Endothelial cell of umbilical vein (primary cell): ENCODE measurements at regions not wholly inside any gene's neighbourhood (a gene's known extent, or its start where the extent isn't known, plus 50 kb on each side); places are given as distances from the start of the nearest gene placed in this dataset.

ENCODE experiments used
- BruUV-seq: library from RNA; stranded (reverse); fragments of 400-500 nt; replicated peaks from 2 replicates; lab custom pipeline; 2021; lab: Mats Ljungman, UMichigan
- CTCF ChIA-PET: fragments of 300-600, 350-600 bp; sonication (Branson Sonifier 250); formaldehyde crosslinking; loops from one replicate; lab custom pipeline; 2021; ENCODE audit warnings: antibody characterized with exemption, inconsistent platforms; lab: Charles Lee
- POLR2A ChIA-PET: fragments of 300-600, 350-600 bp; sonication (Branson Sonifier 250); formaldehyde crosslinking; loops from one replicate; lab custom pipeline; 2021; ENCODE audit warnings: antibody characterized with exemption, inconsistent platforms; lab: Charles Lee
- DNase-seq: peaks from one replicate; pipeline ENCODE4 v3.0.0-alpha.2; 2011; ENCODE audit warnings: low read depth, low spot score
- FAIRE-seq: peaks from 2 replicates; lab custom pipeline; 2011; peaks lifted over from hg19 to GRCh38; lab: Jason Lieb, UNC
- H2AFZ ChIP-seq: 2 replicates; pipeline ENCODE4 v1.6.0; 2012; ENCODE audit warnings: low read depth, low read length, control low read depth, inconsistent platforms
- H3K27ac ChIP-seq: 2 replicates; pipeline ENCODE4 v1.5.1; 2011; ENCODE audit warnings: low read depth, mild to moderate bottlenecking, control low read depth, low read length, moderate library complexity; ENCODE audit not compliant: insufficient read depth
- H3K27me3 ChIP-seq, 2 experiments: 2 replicates each; pipeline versions ENCODE4 v1.6.0 to v1.6.1; 2011; ENCODE audit warnings: low read length in 2 of 2, mixed read lengths in 1 of 2; ENCODE audit not compliant: control insufficient read depth in 2 of 2, insufficient read depth in 2 of 2
- H3K36me3 ChIP-seq, 2 experiments: 2 replicates in 1 of 2; 3 replicates in 1 of 2; pipeline ENCODE4 v1.5.1; 2011; ENCODE audit warnings: low read length in 2 of 2, mild to moderate bottlenecking in 1 of 2, moderate library complexity in 1 of 2; ENCODE audit not compliant: control insufficient read depth in 2 of 2, insufficient read depth in 2 of 2; ENCODE audit errors: extremely low read depth in 1 of 2
- H3K4me1 ChIP-seq: 3 replicates; pipeline ENCODE4 v1.5.1; 2011; ENCODE audit warnings: mild to moderate bottlenecking, low read length; ENCODE audit not compliant: control insufficient read depth, insufficient read depth; ENCODE audit errors: extremely low read depth
- H3K4me2 ChIP-seq: 2 replicates; pipeline ENCODE4 v1.6.1; 2011; ENCODE audit warnings: low read length, control low read depth, mixed read lengths; ENCODE audit not compliant: insufficient read depth
- H3K4me3 ChIP-seq, 3 experiments: fragments of 200-600 bp in 1 of 3; sonication (generic), shearing (Covaris generic) in 1 of 3; replicated peaks in 1 of 3; 2 replicates each; pipeline ENCODE4 v1.5.1; 2011 to 2016; ENCODE audit warnings: control low read depth in 3 of 3, low read length in 3 of 3, mild to moderate bottlenecking in 2 of 3, inconsistent platforms in 1 of 3, low read depth in 1 of 3, moderate library complexity in 1 of 3; ENCODE audit not compliant: insufficient read depth in 1 of 3
- H3K79me2 ChIP-seq: 2 replicates; pipeline ENCODE4 v1.6.0; 2012; ENCODE audit warnings: low read length, inconsistent platforms; ENCODE audit not compliant: control insufficient read depth, insufficient read depth
- H3K9ac ChIP-seq: replicated peaks from 2 replicates; pipeline ENCODE3; 2011; ENCODE audit warnings: low read length, control low read depth; ENCODE audit not compliant: insufficient read depth; ENCODE audit errors: extremely low read depth
- H3K9me1 ChIP-seq: replicated peaks from 3 replicates; pipeline ENCODE4 v1.6.0; 2011; ENCODE audit warnings: mild to moderate bottlenecking, low read length; ENCODE audit not compliant: control insufficient read depth, insufficient read depth; ENCODE audit errors: extremely low read depth
- H3K9me3 ChIP-seq: replicated peaks from 2 replicates; pipeline ENCODE4 v1.5.1; 2012; ENCODE audit warnings: low read length, inconsistent platforms; ENCODE audit not compliant: control insufficient read depth, insufficient read depth
- H4K20me1 ChIP-seq: replicated peaks from 2 replicates; pipeline ENCODE3; 2011; ENCODE audit warnings: mild to moderate bottlenecking, low read length; ENCODE audit not compliant: control insufficient read depth, insufficient read depth; ENCODE audit errors: extremely low read depth
- CTCF ChIP-seq, 2 donors: IDR thresholded peaks; 1 replicate in 1 of 2; 2 replicates in 1 of 2; pipeline ENCODE4 v1.5.1; 2011; ENCODE audit warnings: low read length in 2 of 2, mild to moderate bottlenecking in 2 of 2, moderate library complexity in 2 of 2, control low read depth in 1 of 2, inconsistent platforms in 1 of 2, low read depth in 1 of 2; ENCODE audit not compliant: insufficient read depth in 1 of 2; ENCODE audit errors: extremely low read depth in 1 of 2
- EZH2 ChIP-seq: IDR thresholded peaks from 2 replicates; pipeline ENCODE4 v1.6.1; 2012; ENCODE audit warnings: borderline replicate concordance, low read depth, mild to moderate bottlenecking, moderate library complexity, low read length, inconsistent platforms; ENCODE audit not compliant: severe bottlenecking
- FOS ChIP-seq: IDR thresholded peaks from 2 replicates; pipeline ENCODE4 v1.6.1; 2011; ENCODE audit warnings: mild to moderate bottlenecking, low read length, moderate library complexity, borderline replicate concordance; ENCODE audit not compliant: insufficient read depth
- GATA2 ChIP-seq: IDR thresholded peaks from 2 replicates; pipeline ENCODE4 v1.7.0; 2011; ENCODE audit warnings: low read depth, mild to moderate bottlenecking, moderate library complexity, mixed read lengths, low read length; ENCODE audit not compliant: insufficient read length, insufficient read depth
- JUN ChIP-seq: IDR thresholded peaks from 2 replicates; pipeline ENCODE4 v1.6.1; 2011; ENCODE audit warnings: borderline replicate concordance, low read depth; ENCODE audit not compliant: insufficient read length, insufficient read depth
- MAX ChIP-seq: IDR thresholded peaks from 2 replicates; pipeline ENCODE4 v1.6.1; 2011; ENCODE audit not compliant: insufficient read depth, insufficient read length
- MYC ChIP-seq: IDR thresholded peaks from one replicate; pipeline ENCODE4 v1.6.1; 2011; ENCODE audit warnings: mild to moderate bottlenecking, low read depth, low read length
- POLR2A ChIP-seq: IDR thresholded peaks from 2 replicates; pipeline ENCODE4 v1.6.1; 2012; ENCODE audit warnings: low read depth, mild to moderate bottlenecking, control low read depth, low read length
- POLR2AphosphoS5 ChIP-seq: IDR thresholded peaks from 2 replicates; pipeline ENCODE4 v1.6.1; 2012; ENCODE audit warnings: low read depth, mild to moderate bottlenecking, control low read depth, low read length, moderate library complexity; ENCODE audit not compliant: insufficient read depth
- dilution Hi-C: fragments of 300-500 bp; cut with MboI; formaldehyde crosslinking; loops from one replicate; pipeline ENCODE4 v1.15.0; 2019; ENCODE audit warnings: low sequenced_read_pairs; ENCODE audit not compliant: extremely low pct_ligation_motif_present
- intact Hi-C: fragments of 100-400 bp; cut with micrococcal nuclease; formaldehyde crosslinking; loops from one replicate; pipeline ENCODE4 v1.10.0; 2022

DNA sequence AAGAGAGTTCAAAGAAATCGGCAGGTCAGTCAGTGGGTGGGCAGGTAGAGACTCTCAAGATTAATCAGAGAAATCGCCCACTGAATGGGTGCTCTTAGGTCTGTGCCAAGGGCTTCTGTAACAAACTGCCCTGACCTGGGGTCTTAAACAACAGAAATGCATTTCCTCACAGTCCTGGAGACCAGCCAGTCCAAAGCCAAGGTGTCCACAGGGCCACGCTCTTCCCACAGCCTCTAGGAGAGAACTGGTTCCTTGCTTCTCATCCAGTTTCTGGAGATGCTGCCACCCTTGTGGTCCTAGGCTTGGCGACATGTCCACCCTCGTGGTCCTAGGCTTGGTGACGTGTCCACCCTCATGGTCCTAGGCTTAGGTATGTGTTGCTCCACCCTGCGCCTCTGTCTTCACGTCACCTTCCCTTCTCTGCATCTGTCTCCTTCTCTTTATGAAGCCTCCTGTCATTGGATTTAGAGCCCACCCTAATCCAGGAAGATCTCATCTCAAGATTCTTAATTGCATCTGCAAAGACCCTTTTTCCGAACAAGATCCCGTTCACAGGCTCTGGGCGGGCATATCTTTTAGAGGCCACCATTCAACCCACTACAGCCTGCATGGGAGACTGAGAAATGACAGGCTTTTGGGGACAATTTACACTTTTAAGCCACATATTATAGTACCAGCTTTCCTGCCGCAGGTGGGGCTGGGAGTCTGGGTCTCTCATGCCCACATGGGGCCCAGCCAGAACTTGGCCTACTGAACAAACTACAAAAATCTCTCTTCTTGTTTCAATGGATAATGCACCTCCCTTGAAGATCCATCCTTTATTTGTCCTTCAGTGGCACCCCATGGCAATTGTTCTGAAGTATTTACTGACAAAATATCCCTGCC is 161.3 kb downstream of the ASB1 start:
- BruUV-seq: no TSS peak
- DNase-seq (no peak), FAIRE-seq (no peak)
- Histone ChIP-seq H3K4me2 (no peak overlapping the region), H3K27me3 (no peaks in the 10 kb centered on the region), H3K4me3 (no peak overlapping the region), H4K20me1 (no peaks in the 10 kb centered on the region), H3K9ac (no peak overlapping the region), H3K4me1 (no peaks in the 10 kb centered on the region), H3K9me3 (no peaks in the 10 kb centered on the region), H3K79me2 (no peaks in the 10 kb centered on the region), H3K9me1 (no peaks in the 10 kb centered on the region), H3K36me3 (no peaks in the 10 kb centered on the region), H3K27ac (no peak overlapping the region), H2AFZ (no peak overlapping the region)
- intact Hi-C loops (no loop called here), dilution Hi-C loops (no loop called here)
- CTCF ChIA-PET: interaction anchor here (1.2 kb wide), 1 partner anchor 197 kb away, joined by 4 read pairs; no protein-coding TSS in a partner anchor
- POLR2A ChIA-PET: no interaction called here
- TF ChIP-seq POLR2AphosphoS5 (no peak), MYC (no peak), JUN (no peak), FOS (no peak), CTCF (IDR thresholded peaks at IDR 0.05; ENCODE audit: extremely low read depth in 1 of 2, insufficient read depth in 1 of 2, low read depth in 1 of 2, low read length in 2 of 2) (no peak), MAX (no peak), POLR2A (no peak), EZH2 (no peak), GATA2 (no peak)
